Spinal cord (tissue), 9 donors: ENCODE measurements at regions not wholly inside any gene's neighbourhood (a gene's known extent, or its start where the extent isn't known, plus 50 kb on each side); places are given as distances from the start of the nearest gene placed in this dataset.

Source experiments
- DNase-seq, 6 donors: peaks; one replicate each; pipeline versions ENCODE4 v3.0.0 to v3.0.0-alpha.2; 2013 to 2015; ENCODE audit warnings: low spot score in 6 of 6, low read depth in 4 of 6
- H3K27ac ChIP-seq: one replicate; pipeline ENCODE4 v1.5.1; 2013; ENCODE audit warnings: low read depth, low read length, control low read depth
- H3K27me3 ChIP-seq: one replicate; pipeline ENCODE4 v1.6.1; 2013; ENCODE audit warnings: low read length; ENCODE audit not compliant: control insufficient read depth, insufficient read depth
- H3K36me3 ChIP-seq: one replicate; pipeline ENCODE4 v1.6.1; 2013; ENCODE audit warnings: low read length; ENCODE audit not compliant: control insufficient read depth, insufficient read depth
- H3K4me1 ChIP-seq: one replicate; pipeline ENCODE4 v1.6.1; 2013; ENCODE audit warnings: low read length; ENCODE audit not compliant: control insufficient read depth, insufficient read depth
- H3K4me3 ChIP-seq: one replicate; pipeline ENCODE4 v1.5.1; 2013; ENCODE audit warnings: low read depth, low read length, control low read depth
- H3K9me3 ChIP-seq: one replicate; pipeline ENCODE4 v1.6.1; 2013; ENCODE audit warnings: low read length; ENCODE audit not compliant: control insufficient read depth, insufficient read depth
- WGBS: methylation state at CpG from one replicate; pipeline ENCODE4 v1.1.5; 2013; ENCODE audit warnings: missing lambda C conversion rate; ENCODE audit not compliant: insufficient coverage; 5-methylcytosine and 5-hydroxymethylcytosine counted together
- donor health status: healthy.

DNA sequence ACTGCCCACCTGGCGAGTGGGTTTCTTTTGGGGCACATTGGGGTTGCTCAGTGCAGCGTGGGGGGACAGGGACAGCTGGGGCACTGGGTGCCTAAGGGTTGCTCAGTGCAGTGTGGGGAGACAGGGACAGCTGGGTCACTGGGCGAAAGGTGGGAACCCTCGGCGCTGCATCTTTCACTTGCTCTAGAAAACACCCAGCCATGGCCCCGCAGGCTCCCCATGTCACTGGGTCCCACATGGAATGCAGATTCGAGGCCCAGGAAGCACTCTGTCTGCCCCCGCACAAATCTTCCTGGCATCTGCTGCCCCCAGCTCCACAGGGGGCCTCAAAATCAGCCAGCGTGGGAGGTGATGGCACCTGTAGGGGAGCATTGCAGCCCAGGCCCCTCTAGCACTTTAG is 229.3 kb downstream of the BRD1 start:
- H3K4me1 ChIP-seq = peaks cover 7% of the 10 kb centered on the region
- DNase-seq = no peak
- H3K9me3 ChIP-seq = peaks cover 4% of the 10 kb centered on the region
- H3K36me3 ChIP-seq = no peaks in the 10 kb centered on the region
- no peaks in the 10 kb centered on the region for H3K27me3 ChIP-seq
- H3K27ac ChIP-seq = no peak overlapping the region
- H3K4me3 ChIP-seq = no peak overlapping the region
- 95% methylated on average over 7 of the region's 9 CpGs for WGBS

- 89% methylated on average over 1 of the region's 2 CpGs for WGBS
Observed at GRCh38 chr22:49597428-49598039, 230.1 kb downstream of the BRD1 start.

GRCh38 chr22:49595465-49596078 is 232.1 kb downstream of the BRD1 start:
- Histone ChIP-seq H3K27ac (no peak overlapping the region), H3K27me3 (no peaks in the 10 kb centered on the region), H3K4me1 (peaks cover 2% of the 10 kb centered on the region), H3K9me3 (peaks cover 4% of the 10 kb centered on the region), H3K4me3 (no peak overlapping the region), H3K36me3 (no peaks in the 10 kb centered on the region)
- no peak for DNase-seq
- WGBS = 93% methylated on average over 6 of the region's 6 CpGs

More at GRCh38 chr22:49597428-49598039, 230.1 kb downstream of the BRD1 start:
- Histone ChIP-seq H3K4me1 (peaks cover 7% of the 10 kb centered on the region), H3K36me3 (no peaks in the 10 kb centered on the region), H3K27me3 (no peaks in the 10 kb centered on the region), H3K4me3 (no peak overlapping the region), H3K27ac (no peak overlapping the region), H3K9me3 (peaks cover 4% of the 10 kb centered on the region)
- DNase-seq = no peak

- WGBS = 83% methylated on average over 5 of the region's 6 CpGs
- Histone ChIP-seq H3K9me3 (peaks cover 4% of the 10 kb centered on the region), H3K36me3 (no peaks in the 10 kb centered on the region), H3K4me3 (no peak overlapping the region), H3K4me1 (peaks cover 2% of the 10 kb centered on the region), H3K27ac (no peak overlapping the region), H3K27me3 (no peaks in the 10 kb centered on the region)
- DNase-seq = no peak
Observed at GRCh38 chr22:49594078-49594477, 233.6 kb downstream of the BRD1 start.

- no peak for DNase-seq
- 94% methylated on average over 6 of the region's 7 CpGs for WGBS
- H3K27ac ChIP-seq = no peak overlapping the region
Observed at GRCh38 chr22:49593509-49593908, 234.2 kb downstream of the BRD1 start.

GRCh38 chr22:49592780-49593501 is 234.7 kb downstream of the BRD1 start:
- Histone ChIP-seq H3K27me3 (no peaks in the 10 kb centered on the region), H3K27ac (no peak overlapping the region), H3K4me1 (peaks cover 4% of the 10 kb centered on the region), H3K36me3 (no peaks in the 10 kb centered on the region), H3K4me3 (no peak overlapping the region), H3K9me3 (peaks cover 4% of the 10 kb centered on the region)
- 94% methylated on average over 11 of the region's 12 CpGs for WGBS
- no peak for DNase-seq

More at GRCh38 chr22:49593509-49593908, 234.2 kb downstream of the BRD1 start:
- Histone ChIP-seq H3K9me3 (peaks cover 4% of the 10 kb centered on the region), H3K4me1 (peaks cover 2% of the 10 kb centered on the region), H3K27me3 (no peaks in the 10 kb centered on the region), H3K4me3 (no peak overlapping the region), H3K36me3 (no peaks in the 10 kb centered on the region)

- DNase-seq = no peak
- H3K27me3 ChIP-seq = no peaks in the 10 kb centered on the region
- WGBS = 88% methylated on average over 15 of the region's 17 CpGs
Observed at GRCh38 chr22:49590851-49591445, 236.7 kb downstream of the BRD1 start.

DNA sequence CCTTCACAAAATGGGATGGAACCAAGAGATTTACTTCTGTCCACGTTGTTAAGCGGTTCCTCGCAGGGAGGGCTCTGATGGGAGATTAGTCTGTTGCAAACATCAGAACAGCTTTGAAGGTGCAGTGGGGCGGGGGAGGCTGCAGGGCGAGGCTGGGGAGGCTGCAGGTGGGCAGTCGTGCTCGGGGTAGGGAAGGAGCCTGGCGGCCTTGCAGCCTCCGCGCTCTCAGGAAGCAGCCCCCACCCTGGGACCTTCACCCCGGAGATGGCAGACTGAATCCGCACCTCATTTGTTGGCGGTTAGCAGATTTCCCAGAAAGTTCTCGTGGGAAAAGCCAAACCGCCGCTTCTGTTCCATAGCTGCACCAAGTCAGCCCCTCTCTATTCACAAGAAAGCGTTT is 237.3 kb downstream of the BRD1 start:
- H3K27me3 ChIP-seq = no peaks in the 10 kb centered on the region
- H3K36me3 ChIP-seq = no peaks in the 10 kb centered on the region
- peak in 1 of 6 donors; percentile 20 for DNase-seq
- H3K9me3 ChIP-seq = peaks cover 4% of the 10 kb centered on the region
- no peak overlapping the region for H3K27ac ChIP-seq
- 83% methylated on average over 12 of the region's 17 CpGs for WGBS
- no peak overlapping the region for H3K4me3 ChIP-seq
- H3K4me1 ChIP-seq = peaks cover 6% of the 10 kb centered on the region

More at GRCh38 chr22:49590851-49591445, 236.7 kb downstream of the BRD1 start:
- no peak overlapping the region for H3K4me3 ChIP-seq
- H3K36me3 ChIP-seq = no peaks in the 10 kb centered on the region
- peaks cover 6% of the 10 kb centered on the region for H3K4me1 ChIP-seq
- H3K27ac ChIP-seq = no peak overlapping the region
- H3K9me3 ChIP-seq = peaks cover 4% of the 10 kb centered on the region

- peaks cover 6% of the 10 kb centered on the region for H3K4me1 ChIP-seq
- H3K9me3 ChIP-seq = peaks cover 4% of the 10 kb centered on the region
- WGBS = 90% methylated on average over 12 of the region's 18 CpGs
- no peak for DNase-seq
- H3K4me3 ChIP-seq = no peak overlapping the region
- no peak overlapping the region for H3K27ac ChIP-seq
- H3K36me3 ChIP-seq = no peaks in the 10 kb centered on the region
- H3K27me3 ChIP-seq = no peaks in the 10 kb centered on the region
Observed at GRCh38 chr22:49589811-49590210, 237.9 kb downstream of the BRD1 start.
